ENCODE measurements at regions not wholly inside any gene's neighbourhood (a gene's known extent, or its start where the extent isn't known, plus 50 kb on each side); places are given as distances from the start of the nearest gene placed in this dataset.

DNA sequence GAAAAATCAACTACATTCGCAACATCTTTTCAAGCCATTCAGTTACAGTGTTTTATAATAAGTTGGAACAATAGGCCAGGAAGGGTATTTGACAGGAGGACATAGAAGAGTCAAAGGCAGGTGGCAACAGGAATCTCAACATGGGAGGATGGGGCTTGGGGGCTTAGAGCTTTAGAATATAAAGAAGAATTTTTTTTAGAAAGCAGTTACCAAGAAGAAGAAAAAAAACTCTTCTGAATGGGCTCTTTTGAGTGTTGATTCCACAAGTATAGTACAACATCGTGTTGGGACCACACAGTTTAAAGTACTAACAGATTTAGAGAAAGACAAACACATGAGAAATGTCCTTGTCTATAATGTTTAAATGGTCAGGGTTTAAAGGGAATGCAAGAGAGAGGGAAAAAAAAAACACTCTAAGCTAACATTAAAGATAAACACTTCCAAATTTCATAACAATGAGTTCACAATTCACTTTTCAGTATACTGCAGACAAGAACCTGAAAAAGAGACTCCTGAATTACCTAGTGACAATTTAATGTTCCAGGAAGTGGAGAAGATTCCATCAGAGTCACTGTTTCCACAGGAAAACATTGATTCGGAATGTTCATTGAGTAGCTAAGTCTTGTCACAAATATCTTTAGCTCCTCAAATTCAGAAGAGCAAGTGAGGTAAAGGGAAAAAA lies 282.3 kb downstream of the DEPDC1B start:
- no peaks in the 10 kb centered on the region for H3K27me3 ChIP-seq
- 72% methylated on average over 3 of the region's 3 CpGs for WGBS
- no peak overlapping the region for H3K4me3 ChIP-seq
- no peak for TF ChIP-seq EP300 (IDR thresholded peaks at IDR 0.05)
- no peak for TF ChIP-seq POLR2AphosphoS5 (IDR thresholded peaks at IDR 0.05)
- TF ChIP-seq POLR2A (IDR thresholded peaks at IDR 0.05), result no peak
- TF ChIP-seq, protein P1, sequence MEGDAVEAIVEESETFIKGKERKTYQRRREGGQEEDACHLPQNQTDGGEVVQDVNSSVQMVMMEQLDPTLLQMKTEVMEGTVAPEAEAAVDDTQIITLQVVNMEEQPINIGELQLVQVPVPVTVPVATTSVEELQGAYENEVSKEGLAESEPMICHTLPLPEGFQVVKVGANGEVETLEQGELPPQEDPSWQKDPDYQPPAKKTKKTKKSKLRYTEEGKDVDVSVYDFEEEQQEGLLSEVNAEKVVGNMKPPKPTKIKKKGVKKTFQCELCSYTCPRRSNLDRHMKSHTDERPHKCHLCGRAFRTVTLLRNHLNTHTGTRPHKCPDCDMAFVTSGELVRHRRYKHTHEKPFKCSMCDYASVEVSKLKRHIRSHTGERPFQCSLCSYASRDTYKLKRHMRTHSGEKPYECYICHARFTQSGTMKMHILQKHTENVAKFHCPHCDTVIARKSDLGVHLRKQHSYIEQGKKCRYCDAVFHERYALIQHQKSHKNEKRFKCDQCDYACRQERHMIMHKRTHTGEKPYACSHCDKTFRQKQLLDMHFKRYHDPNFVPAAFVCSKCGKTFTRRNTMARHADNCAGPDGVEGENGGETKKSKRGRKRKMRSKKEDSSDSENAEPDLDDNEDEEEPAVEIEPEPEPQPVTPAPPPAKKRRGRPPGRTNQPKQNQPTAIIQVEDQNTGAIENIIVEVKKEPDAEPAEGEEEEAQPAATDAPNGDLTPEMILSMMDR (IDR thresholded peaks at IDR 0.05), result no peak
- no peak overlapping the region for H3K27ac ChIP-seq
- peaks cover 13% of the 10 kb centered on the region for H3K9me3 ChIP-seq
- no peak for DNase-seq (ENCODE audit: low spot score in 2 of 2)
- H3K36me3 ChIP-seq, result no peaks in the 10 kb centered on the region
- H3K4me1 ChIP-seq, result no peaks in the 10 kb centered on the region

GRCh38 chr5:60415443-60415842 lies 284.5 kb downstream of the DEPDC1B start:
- DNase-seq (ENCODE audit: low spot score in 2 of 2), result no peak
- 100% methylated on average over 2 of the region's 23 CpGs for WGBS
- Histone ChIP-seq H3K36me3 (no peaks in the 10 kb centered on the region), H3K9me3 (peaks cover 11% of the 10 kb centered on the region), H3K27ac (no peak overlapping the region), H3K4me3 (no peak overlapping the region), H3K27me3 (no peaks in the 10 kb centered on the region), H3K4me1 (no peaks in the 10 kb centered on the region)
- TF ChIP-seq EP300 (IDR thresholded peaks at IDR 0.05), result no peak
- TF ChIP-seq, protein P1 (IDR thresholded peaks at IDR 0.05), result no peak
- no peak for TF ChIP-seq POLR2A (IDR thresholded peaks at IDR 0.05)
- no peak for TF ChIP-seq POLR2AphosphoS5 (IDR thresholded peaks at IDR 0.05)

DNA sequence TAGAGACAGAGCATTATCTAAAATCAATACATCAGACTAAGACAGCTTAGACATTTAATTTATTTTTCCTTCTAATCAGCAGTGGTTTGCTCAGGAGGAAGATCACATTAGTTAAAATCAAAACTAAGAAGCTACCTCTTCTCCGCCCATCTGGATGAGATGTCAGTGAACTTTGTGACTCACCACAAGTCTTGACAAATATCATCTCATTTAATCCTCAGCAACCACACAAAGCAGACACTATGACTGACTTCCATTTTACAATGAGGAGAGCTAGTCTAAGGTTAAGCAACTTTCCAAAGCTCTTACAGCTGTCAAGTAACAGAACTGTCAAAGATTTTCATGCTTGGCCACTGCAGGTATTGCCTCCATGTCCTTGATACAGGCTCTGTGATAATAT lies 289.5 kb downstream of the DEPDC1B start:
- no peak for DNase-seq (ENCODE audit: low spot score in 2 of 2)
- Histone ChIP-seq H3K27me3 (no peaks in the 10 kb centered on the region), H3K27ac (no peak overlapping the region), H3K36me3 (no peaks in the 10 kb centered on the region), H3K9me3 (peaks cover under 1% of the 10 kb centered on the region), H3K4me1 (no peaks in the 10 kb centered on the region), H3K4me3 (no peak overlapping the region)
- 63% methylated on average over 1 of the region's 1 CpG for WGBS
- TF ChIP-seq, protein P1 (IDR thresholded peaks at IDR 0.05), result no peak
- TF ChIP-seq POLR2AphosphoS5 (IDR thresholded peaks at IDR 0.05) (no peak), POLR2A (IDR thresholded peaks at IDR 0.05) (no peak), EP300 (IDR thresholded peaks at IDR 0.05) (no peak)

DNA sequence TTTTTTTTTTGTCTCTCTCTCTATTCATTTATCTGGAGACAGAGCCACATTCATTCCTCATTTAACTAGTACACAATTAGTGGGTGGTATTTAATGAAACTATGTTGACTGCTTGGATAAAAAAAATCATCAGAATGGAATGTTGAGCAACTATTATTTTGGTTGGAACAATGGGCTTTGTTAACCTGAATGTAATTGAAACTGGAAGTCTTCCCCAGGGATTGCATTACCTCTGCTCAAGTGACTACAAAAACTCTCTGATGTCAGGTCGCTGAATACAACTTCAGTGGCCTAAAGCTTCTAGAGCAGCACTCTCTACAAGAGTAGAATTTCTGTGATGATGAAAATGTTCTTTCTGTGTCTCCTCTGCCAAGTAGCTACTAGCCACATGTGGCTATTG lies 295.8 kb downstream of the DEPDC1B start:
- TF ChIP-seq EP300 (IDR thresholded peaks at IDR 0.05), result no peak
- TF ChIP-seq, protein P1 (IDR thresholded peaks at IDR 0.05), result no peak
- TF ChIP-seq POLR2A (IDR thresholded peaks at IDR 0.05), result no peak
- no peak for TF ChIP-seq POLR2AphosphoS5 (IDR thresholded peaks at IDR 0.05)
- peak overlapping the region; percentile 53 for H3K27ac ChIP-seq
- H3K9me3 ChIP-seq, result no peaks in the 10 kb centered on the region
- no peak overlapping the region for H3K4me3 ChIP-seq
- DNase-seq (ENCODE audit: low spot score in 2 of 2), result no peak
- WGBS, result 56% methylated on average over 1 of the region's 1 CpG
- no peaks in the 10 kb centered on the region for H3K4me1 ChIP-seq
- no peaks in the 10 kb centered on the region for H3K36me3 ChIP-seq
- H3K27me3 ChIP-seq, result no peaks in the 10 kb centered on the region

- WGBS, result 66% methylated on average over 1 of the region's 1 CpG
- no peak overlapping the region for H3K27ac ChIP-seq
- no peaks in the 10 kb centered on the region for H3K27me3 ChIP-seq
- DNase-seq (ENCODE audit: low spot score in 2 of 2), result no peak
- H3K4me3 ChIP-seq, result no peak overlapping the region
- TF ChIP-seq POLR2A (IDR thresholded peaks at IDR 0.05) (no peak), POLR2AphosphoS5 (IDR thresholded peaks at IDR 0.05) (no peak), EP300 (IDR thresholded peaks at IDR 0.05) (no peak)
- TF ChIP-seq, protein P1 (IDR thresholded peaks at IDR 0.05), result no peak
- no peaks in the 10 kb centered on the region for H3K4me1 ChIP-seq
- no peaks in the 10 kb centered on the region for H3K9me3 ChIP-seq
- no peaks in the 10 kb centered on the region for H3K36me3 ChIP-seq
Measured at GRCh38 chr5:60403343-60404006, 296.5 kb downstream of the DEPDC1B start.

All from suprapubic skin (tissue), 4 donors.